IPS DF 19.7 (cell line): ENCODE measurements at regions not wholly inside any gene's neighbourhood (a gene's known extent, or its start where the extent isn't known, plus 50 kb on each side); places are given as distances from the start of the nearest gene placed in this dataset.
"Not testable (repeated sequence)": the region's sequence is repeated elsewhere in the genome, so short reads cannot be mapped to it uniquely, and the experiment has no call there.

Experiments used
- DNase-seq: peaks from one replicate; pipeline ENCODE4 v3.0.0-alpha.2; 2013; ENCODE audit warnings: low read depth, low spot score

DNA sequence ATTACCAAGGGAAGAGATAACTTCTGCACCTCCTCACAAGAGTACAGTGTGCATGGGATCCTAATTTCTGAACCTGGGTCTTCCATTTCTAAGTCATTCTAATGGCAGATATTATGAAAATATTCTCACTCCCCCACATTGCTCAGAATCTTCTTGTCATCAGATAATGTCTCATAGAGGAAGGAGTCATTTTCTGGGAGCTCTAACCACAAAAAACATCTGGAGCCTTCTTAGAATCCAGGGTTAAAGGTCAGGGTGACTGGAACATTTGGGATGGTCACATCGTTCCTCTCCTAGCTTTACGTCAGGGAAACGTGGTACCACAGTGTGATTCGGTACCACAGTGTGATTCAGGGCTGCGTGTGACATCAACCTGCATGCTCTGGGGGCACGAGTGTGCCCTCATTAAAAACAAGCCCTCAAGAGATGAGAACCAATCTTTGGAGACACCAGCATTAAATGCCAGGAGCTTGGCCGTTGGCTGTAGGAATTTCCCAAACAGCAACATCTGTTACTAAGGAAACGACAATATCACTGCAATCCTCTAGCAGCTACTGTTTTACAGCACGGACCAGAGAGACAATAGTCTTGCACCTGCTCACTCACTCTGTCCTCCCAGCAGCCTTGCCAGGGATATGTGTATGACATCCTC, 179.1 kb downstream of the PSMG1 start:
- DNase-seq: no peak

DNA sequence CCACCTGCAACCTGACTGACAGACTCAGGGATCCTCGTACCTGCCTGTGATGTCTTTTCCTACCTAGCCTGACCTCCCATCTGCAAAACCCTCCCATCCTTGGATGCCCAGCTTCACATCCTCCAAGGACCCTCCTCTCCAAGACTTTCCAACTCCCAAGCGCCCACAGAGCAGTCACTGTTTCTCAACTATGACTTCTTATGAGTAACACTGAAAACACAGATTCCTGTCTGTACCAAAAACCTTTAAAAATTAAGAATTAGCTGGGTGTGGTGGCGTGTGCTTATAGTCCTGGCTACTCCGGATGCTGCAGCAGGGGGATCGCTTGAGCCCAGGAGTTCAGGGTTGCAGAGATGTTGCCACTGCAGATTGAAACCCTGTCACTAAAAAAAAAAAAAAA, 181.9 kb downstream of the PSMG1 start:
- no peak for DNase-seq

DNA sequence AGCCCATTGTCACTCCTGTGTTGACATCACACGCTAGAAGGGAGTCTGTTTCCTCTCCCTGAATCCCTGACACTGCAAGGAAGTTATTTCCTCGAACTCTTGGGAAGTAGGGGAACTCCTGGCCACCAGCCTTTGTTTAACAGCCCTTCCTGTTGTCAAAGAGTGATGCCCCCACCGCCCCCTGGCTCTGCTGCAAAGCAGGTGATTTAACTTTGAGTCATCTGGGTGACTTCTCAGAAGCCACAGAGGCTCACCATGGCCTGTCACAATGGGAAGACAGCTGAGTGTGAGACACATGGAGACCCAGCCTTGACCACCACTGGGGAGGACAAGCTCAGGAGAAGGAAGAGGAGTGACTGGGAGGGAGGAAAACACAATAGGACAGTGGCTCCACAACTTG, 182.8 kb downstream of the PSMG1 start:
- no peak for DNase-seq

DNA sequence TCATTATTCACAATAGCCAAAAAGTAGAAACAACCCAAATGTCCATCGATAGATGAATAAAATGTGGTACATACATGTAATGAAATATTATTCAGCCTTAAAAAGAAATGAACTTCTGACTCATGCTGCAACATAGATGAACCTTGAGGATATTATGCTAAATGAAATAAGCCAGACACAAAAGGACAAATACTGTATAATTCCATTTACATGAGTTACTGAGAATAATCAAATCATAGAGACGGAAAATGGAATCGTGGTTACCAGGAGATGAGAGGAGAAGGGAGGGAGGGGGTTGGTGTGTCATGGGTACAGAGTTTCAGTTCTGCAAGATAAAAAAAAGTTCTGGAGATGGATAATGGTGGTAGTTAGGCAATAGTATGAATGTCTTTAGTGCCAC, 184.1 kb downstream of the PSMG1 start:
- DNase-seq: no peak

DNA sequence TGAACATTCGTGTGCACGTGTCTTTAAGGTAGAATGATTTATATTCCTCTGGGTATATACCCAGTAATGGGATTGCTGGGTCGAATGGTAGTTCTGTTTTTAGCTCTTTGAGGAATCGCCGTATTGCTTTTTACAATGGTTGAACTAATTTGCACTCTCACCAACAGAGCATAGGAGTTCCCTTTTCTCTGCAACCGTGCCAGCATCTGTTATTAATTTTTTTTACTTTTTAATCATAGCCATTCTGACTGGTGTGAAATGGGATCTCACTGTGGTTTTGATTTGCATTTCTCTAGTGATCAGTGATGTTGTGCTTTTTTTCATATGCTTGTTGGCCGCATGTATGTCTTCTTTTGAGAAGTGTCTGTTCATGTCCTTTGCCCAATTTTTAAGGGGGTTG, 185.0 kb downstream of the PSMG1 start:
- DNase-seq: not testable (repeated sequence)

DNA sequence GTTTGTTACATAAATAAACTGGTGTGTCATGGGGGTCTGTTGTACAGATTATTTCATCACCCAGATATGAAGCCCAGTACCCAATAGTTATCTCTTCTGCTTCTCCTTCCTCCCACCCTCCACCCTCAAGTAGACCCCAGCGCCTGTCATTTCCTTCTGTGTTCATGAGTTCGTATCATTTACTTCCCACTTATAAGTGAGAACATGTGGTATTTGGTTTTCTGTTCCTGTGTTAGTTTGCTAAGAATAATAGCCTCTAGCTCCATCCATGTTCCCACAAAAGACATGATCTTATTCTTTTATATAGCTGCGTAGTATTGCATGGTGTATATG, 185.4 kb downstream of the PSMG1 start:
- DNase-seq: not testable (repeated sequence)

DNA sequence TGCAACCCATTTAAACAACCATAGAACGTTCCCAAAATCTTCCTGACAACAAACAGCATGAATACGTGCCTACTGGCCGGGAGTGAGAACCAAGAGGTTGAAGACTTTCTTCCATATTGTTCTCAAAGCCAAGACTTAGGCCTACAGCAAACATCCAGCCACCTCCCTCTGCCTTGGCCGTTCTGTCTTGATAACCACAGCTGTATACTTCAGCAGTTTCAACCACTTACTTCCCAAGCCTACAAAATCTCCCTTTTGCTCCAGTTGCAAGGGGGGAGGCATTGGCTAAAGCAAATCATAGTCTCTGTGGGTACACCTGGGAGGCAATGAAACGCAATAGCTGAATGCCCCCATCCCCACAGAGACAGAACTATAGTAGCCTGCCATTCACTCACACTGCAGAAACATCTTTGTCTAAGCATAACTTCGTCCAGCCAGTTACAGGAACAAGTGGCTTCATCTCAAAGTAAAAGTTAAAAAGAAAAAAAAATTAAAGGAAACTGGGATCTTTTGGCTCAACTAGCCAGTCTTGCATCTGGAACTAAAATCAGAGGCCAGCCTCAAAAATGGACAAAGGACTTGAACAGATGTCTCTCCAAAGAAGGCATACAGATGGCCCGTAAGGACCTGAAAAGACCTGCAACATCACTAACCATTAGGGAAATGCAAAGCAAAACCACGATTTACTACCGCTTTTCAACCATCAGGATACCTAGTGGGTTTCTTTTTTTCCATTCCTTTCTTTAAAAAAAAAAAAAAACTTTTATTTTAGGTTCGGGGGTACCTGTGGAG, 186.0 kb downstream of the PSMG1 start:
- DNase-seq: no peak

DNA sequence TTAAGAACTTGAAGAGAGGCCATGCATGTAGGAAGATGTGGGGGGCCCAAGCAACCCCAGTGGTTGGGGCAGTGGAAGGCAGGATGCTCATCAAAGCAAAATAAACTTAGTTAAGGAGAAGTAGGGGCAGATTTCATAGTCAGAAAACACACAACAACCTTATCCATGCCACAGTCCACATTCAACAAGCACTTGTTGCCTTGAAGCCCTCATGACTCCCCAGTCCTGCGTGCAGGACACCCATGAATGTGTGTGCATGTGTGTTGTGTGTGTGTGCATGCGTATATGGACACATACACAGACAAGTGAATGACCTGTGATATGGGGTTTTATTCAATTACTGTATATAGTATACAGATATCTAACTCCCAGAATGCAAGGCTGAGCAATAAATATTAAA, 186.9 kb downstream of the PSMG1 start:
- DNase-seq: no peak

DNA sequence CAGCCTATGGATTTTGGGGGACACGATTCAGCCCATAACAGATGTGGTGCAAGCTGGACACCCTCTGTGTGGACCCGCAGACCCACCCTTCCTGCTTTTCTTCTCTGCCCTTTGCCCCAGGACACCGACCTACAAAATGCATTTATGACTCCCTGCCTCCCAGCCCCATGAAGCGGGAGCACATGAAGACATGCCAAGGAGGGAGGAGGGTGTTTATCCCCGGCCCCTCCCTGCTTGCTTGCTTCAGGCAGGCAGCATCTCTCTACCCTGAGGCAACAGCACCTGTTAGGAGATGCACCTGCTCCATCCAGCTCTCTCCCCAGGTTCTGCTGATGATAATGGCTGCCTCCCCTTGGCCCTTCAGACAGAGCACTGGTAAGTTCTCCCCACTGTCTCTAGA, 187.5 kb downstream of the PSMG1 start:
- DNase-seq: no peak

DNA sequence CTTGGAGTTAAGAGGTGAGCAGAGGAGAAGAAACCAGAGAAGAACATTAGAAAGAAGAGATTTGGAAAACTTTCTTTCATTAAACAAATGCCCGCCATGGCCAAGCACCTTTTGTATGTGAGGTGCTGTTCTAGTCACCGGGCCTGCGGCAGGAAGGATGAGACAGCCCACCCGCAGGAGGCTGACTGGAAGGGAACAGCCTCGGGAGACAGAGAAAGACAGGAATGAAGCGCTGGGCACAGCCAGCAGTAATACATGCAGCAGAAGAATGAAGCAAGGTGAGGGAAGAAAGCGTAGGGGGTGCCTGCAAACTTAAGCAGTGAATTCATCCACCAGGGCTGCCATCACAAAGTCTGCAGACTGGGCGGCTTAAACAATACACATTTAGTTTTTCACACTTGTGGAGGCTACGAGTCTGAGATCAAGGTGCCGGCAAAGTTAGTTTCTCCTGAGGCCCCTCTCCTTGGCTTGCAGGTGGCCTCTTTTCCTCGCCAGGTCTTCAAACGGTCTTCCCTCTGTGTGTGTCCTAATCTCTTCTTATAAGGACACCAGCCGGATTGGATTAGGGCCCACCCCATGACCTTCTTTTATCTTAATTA, 188.1 kb downstream of the PSMG1 start:
- no peak for DNase-seq

DNA sequence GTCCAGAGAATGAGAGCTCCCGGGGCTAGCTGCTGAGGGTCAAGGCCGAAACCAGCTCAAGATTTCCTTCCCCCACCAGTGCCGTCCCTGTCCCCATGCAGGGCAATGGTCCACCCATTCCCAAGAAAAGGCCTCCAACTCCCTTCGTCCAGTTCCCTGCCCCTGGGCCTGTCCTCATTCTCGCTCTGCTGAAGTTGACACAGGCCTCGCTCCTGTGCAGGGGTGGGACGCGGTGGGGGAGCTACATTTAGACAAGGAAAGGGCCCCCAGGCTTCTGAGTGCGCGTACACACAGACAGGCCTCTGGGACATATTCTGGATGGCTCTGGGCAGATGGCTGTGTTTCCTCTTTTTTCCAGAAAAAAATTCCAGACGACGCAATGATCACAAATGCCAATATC, 188.3 kb downstream of the ETS2 start:
- no peak for DNase-seq

DNA sequence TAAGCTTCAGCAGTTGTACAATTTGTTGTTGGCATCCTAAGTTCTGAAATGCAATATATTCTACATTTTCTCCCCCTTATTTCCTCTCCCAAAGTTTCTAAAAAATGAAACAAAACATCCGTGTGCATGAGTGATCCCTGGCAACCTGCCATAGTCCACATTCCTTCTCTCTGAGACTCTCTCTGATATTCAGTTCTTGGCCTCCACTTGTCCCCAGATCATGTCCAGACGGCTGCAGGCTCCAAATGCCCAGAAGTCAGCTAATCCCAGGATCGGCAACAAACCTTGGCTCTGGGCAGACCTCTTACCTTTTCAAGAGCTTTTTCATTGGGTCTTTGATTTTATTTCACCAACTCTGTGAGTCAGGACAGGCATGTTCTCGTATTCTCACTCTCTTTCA, 187.8 kb downstream of the ETS2 start:
- DNase-seq: no peak

DNA sequence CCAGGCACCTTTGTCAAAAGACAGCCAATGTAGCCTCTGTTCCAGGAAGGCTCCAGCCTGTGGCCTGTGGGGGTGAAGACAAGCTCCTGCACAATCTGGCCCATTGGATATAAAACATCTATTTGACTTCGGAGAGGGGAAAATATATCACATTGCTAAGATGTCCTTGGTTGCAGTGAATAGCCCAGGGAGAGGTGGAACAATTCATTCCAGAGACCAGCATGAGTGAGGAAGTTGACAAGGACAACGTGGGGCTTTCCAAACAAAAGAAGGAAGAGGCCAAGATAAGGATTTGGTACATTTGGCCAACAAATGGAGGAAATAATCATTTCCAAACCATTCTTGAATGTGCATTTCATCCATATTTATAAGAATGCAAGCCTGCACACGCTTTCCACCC, 187.0 kb downstream of the ETS2 start:
- DNase-seq: no peak

DNA sequence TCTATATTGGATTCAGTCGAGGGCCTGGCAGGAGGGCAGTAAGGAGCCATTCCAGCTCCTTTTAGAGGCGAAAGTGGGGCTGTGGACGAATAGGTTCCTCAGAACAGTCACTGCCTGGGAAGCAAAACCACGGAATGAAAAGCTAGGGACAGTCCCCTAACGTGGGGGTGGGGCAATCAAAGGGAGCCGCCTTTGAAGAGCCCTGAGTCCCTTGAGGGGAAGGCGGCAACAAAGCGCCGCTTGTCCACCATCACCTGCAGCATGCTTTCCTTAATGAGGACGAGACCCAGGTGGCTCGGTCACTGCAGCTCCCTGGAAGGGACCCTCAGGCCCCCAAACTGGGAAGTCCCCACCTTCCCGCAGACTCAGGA, 184.7 kb downstream of the ETS2 start:
- no peak for DNase-seq

DNA sequence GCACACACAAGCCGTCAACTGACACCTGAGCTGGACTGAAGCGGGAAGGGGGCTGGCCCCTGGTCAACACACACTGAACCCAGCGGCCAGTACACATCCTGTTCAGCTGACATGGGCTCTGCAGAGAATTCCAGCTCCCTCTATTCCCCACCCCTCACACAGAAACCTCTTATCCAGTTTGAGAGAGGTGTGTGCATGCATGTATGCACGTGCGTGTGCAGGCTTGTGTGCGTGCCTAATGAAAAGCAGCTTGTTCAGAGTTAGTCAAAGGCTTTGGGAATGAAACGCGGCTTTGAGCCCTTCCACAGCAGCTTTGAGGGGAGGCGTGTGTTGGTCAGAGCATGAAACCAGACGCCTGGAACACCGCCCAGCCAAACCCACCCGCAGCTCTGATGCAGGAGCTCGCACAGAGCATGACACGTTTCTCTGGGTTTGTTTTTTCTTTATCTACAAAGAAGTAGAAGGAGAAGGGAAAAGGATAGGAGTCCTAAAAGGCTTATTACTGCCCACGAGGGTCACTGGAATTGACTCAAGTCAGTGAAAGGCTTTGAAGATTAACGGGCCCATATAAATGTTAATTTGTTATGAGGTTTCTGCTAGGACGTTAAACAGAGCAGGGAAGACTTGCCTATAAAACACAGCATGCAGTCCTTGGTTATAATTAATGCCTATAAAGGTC, 184.2 kb downstream of the ETS2 start:
- no peak for DNase-seq

DNA sequence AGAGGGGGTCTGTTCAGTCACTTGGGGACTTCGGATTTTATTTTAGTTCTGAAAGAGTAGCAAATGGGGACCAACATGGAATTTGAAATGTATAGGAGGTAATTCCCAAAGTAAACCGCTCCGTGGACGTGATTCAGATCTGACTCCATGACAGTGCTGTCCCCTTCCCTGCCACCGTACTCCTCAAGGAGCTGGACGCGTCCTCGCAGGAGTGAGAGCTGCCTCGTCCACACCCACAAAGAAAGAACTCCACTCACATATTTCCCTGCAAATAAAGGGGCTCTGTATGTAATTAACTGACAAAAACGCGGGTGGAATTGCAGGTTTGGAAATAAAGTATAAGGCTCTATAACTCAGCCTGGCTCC, 183.6 kb downstream of the ETS2 start:
- DNase-seq: no peak

DNA sequence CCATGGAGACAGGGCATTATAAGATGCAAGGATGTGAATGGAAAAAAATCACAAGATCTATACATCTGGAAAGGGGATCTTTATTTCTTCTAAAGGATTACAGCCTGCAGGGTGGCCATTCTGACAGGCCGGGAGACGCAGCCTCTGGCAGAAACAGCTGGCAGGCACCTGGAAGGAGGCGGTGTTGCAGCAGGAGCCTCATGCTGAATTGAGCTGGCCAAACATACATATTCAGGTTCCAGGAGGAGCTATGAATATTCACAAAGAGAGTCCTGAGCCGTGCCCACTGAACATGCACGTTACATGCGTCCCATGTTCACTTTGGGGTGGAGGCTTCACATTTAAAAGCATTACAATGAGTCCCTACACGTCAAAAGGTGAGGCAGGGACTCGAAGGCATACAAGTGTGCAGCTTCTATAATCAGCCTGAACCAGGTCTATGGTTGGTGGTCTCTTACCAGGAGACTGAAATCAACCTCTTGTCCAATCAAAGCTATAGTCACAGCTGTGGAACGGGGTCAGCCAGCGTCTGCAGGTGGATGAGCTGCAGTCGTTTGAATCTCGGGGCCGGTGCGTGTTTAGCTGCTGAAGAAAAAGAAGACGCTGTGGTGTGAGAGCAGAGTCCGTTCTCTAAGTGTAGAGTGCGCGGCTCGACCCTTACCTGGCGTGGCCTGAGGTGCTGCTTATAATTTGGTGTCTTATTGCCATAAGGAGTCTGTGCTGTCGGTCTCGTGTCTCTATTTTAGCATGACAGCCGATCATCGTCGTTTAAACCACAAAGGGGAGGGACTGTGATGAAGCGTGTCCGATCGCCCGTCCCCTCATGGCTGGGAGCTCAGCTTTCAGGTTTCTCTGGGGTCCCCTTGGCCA, 183.0 kb downstream of the ETS2 start:
- DNase-seq: no peak

DNA sequence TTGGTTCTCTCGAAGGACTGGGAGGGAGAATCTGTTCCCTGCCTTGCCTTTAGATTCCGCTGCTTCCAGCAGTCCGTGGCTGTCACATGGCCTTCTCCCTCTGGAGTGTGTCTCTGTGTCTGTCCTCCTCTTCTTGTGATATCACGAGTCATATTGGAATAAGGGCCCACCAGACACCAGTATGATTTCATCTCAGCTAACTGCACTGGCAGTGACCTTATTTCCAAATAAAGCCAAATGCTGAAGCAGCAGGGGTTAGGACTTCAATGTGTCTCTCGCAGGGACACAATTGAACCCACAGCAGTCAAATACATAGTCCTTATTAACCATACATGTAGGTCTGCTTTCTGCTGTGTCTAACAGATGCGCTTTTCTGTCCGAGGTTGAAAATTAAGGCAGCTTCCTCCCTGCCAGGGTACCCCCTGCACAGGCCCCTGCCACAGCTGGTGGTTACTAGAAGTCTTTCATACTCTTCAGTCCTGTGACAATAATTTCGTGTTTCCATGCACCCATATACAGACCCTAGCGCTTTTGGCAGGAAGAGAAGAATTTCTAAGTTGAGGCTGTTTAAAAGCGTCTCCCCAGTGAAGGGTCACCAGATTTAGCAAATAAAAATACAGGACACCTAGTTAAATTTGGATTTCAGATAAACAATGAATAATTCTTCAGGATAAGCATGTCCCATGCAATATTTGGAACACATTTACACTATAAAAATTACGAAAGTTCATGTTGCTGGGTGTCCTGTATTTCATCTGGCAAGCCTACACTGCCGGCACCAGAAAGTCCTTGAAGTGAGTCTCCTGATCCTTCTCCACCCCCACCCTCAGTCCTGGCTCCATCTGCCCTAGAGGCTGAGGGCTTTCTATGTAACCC, 182.1 kb downstream of the ETS2 start:
- no peak for DNase-seq

DNA sequence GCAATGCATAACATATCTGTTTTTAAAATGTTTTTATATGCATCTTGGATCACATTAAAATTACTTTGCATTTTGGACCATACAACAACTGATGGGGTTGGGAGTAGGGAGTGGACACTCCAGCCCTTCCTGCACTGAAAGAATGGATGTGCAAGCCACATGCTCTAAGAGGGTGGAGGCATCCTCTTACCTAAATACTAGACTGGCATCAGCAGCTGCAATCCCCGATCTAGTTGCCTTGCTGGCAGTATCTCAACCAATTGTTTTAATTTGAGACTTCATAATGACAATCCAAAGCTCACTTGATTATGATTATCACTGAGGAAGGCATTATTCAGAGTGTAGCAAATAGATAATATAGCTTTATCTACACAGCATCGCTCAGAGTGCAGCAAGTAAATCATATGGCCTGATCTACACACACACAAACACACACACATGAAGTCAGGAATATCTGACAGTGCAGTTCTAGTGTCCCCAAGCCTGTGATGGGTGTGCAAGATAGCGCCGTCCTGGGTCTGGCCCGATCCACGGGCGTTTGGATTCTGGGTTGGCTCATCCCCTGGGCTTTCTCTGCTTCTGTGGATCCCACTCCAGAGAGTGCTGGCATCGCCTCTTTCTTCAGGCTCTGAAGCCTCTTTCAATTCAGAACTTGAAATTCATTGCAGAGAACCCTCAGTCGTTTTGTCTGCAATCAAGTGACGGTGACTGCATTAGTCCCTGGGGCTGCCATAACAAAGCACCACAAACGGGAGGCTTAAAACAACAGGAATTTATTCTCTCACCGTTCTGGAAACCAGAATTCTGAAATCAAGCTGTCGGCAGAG, 181.3 kb downstream of the ETS2 start:
- no peak for DNase-seq

DNA sequence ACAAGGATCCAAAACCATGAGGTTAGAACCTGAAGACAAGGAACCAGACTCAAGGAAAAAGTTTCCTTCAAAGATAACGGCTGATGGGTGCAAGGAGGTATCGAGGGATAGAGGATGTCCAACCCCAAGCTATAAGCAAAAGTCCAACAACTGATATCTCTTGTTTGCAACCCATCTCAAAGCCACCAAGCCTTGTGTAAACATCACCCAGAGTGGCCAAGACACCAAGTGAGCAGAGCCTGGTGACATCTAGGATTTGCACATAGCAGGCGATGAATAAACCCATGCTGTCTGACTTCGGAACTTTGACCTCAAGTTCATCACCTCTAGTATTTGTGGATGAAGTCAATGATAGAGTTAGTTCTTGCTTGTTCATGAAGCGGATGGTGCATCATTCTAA, 180.7 kb downstream of the ETS2 start:
- no peak for DNase-seq
